ENCODE measurements at regions not wholly inside any gene's neighbourhood (a gene's known extent, or its start where the extent isn't known, plus 50 kb on each side); places are given as distances from the start of the nearest gene placed in this dataset.

- H3K36me3 ChIP-seq = no peaks in the 10 kb centered on the region
- H3K4me1 ChIP-seq = no peaks in the 10 kb centered on the region
- H3K27ac ChIP-seq = no peak overlapping the region
- TF ChIP-seq EP300 (IDR thresholded peaks at IDR 0.05) = no peak
- TF ChIP-seq POLR2A (IDR thresholded peaks at IDR 0.05) = no peak
- TF ChIP-seq POLR2AphosphoS5 (IDR thresholded peaks at IDR 0.05) = no peak
- TF ChIP-seq CTCF (IDR thresholded peaks at IDR 0.05) = no peak
- no peaks in the 10 kb centered on the region for H3K27me3 ChIP-seq
- H3K9me3 ChIP-seq = no peaks in the 10 kb centered on the region
- no peak for ATAC-seq
- H3K4me3 ChIP-seq = no peak overlapping the region
Measured at GRCh38 chr6:138017166-138017757, 90.0 kb downstream of the PERP start.

- H3K4me1 ChIP-seq = no peaks in the 10 kb centered on the region
- H3K27ac ChIP-seq = no peak overlapping the region
- no peaks in the 10 kb centered on the region for H3K27me3 ChIP-seq
- TF ChIP-seq CTCF (IDR thresholded peaks at IDR 0.05) (no peak), POLR2A (IDR thresholded peaks at IDR 0.05) (no peak), EP300 (IDR thresholded peaks at IDR 0.05) (no peak), POLR2AphosphoS5 (IDR thresholded peaks at IDR 0.05) (no peak)
- no peaks in the 10 kb centered on the region for H3K9me3 ChIP-seq
- ATAC-seq = no peak
- no peak overlapping the region for H3K4me3 ChIP-seq
- no peaks in the 10 kb centered on the region for H3K36me3 ChIP-seq
Measured at GRCh38 chr6:138018297-138018696, 88.9 kb downstream of the PERP start.

- peaks cover 0 to 1% (median 0%) of the 10 kb centered on the region in 3 donors for H3K4me1 ChIP-seq
- no peaks in the 10 kb centered on the region for H3K36me3 ChIP-seq
- H3K27me3 ChIP-seq = no peaks in the 10 kb centered on the region
- no peak overlapping the region for H3K27ac ChIP-seq
- WGBS, 2 donors (ENCODE audit: low coverage in 1 of 2) = 90 to 92% methylated on average over 2 of the region's 2 CpGs
- no peak for ATAC-seq
- TF ChIP-seq EP300 (IDR thresholded peaks at IDR 0.05) (no peak), POLR2A (IDR thresholded peaks at IDR 0.05) (no peak), POLR2AphosphoS5 (IDR thresholded peaks at IDR 0.05) (no peak), CTCF (IDR thresholded peaks at IDR 0.05) (no peak)
- H3K4me3 ChIP-seq = no peak overlapping the region
- H3K9me3 ChIP-seq = no peaks in the 10 kb centered on the region
Measured at GRCh38 chr6:138025528-138025978, 81.7 kb downstream of the PERP start.

GRCh38 chr6:138026342-138026741, 80.9 kb downstream of the PERP start:
- no peak for ATAC-seq
- Histone ChIP-seq H3K27ac (no peak overlapping the region), H3K9me3 (no peaks in the 10 kb centered on the region), H3K27me3 (no peaks in the 10 kb centered on the region), H3K36me3 (no peaks in the 10 kb centered on the region), H3K4me3 (no peak overlapping the region), H3K4me1 (peaks cover 0 to 9% (median 0%) of the 10 kb centered on the region in 3 donors)
- TF ChIP-seq EP300 (IDR thresholded peaks at IDR 0.05) (no peak), POLR2A (IDR thresholded peaks at IDR 0.05) (no peak), CTCF (IDR thresholded peaks at IDR 0.05) (no peak), POLR2AphosphoS5 (IDR thresholded peaks at IDR 0.05) (no peak)
- 90% methylated on average over 2 of the region's 3 CpGs; no CpG with 5 or more reads in 1 of the 2 donors for WGBS, 2 donors (ENCODE audit: low coverage in 1 of 2)

- H3K9me3 ChIP-seq = no peaks in the 10 kb centered on the region
- TF ChIP-seq EP300 (IDR thresholded peaks at IDR 0.05) (no peak), CTCF (IDR thresholded peaks at IDR 0.05) (no peak), POLR2A (IDR thresholded peaks at IDR 0.05) (no peak), POLR2AphosphoS5 (IDR thresholded peaks at IDR 0.05) (no peak)
- no peak for ATAC-seq
- H3K4me3 ChIP-seq = no peak overlapping the region
- H3K4me1 ChIP-seq = peaks cover 0 to 23% (median 0%) of the 10 kb centered on the region in 3 donors
- no peak overlapping the region for H3K27ac ChIP-seq
- H3K27me3 ChIP-seq = no peaks in the 10 kb centered on the region
- H3K36me3 ChIP-seq = no peaks in the 10 kb centered on the region
- 69 to 86% methylated on average over 3 to 4 of the region's 6 CpGs for WGBS, 2 donors (ENCODE audit: low coverage in 1 of 2)
Measured at GRCh38 chr6:138028893-138029292, 78.3 kb downstream of the PERP start.
